ENCODE measurements at regions not wholly inside any gene's neighbourhood (a gene's known extent, or its start where the extent isn't known, plus 50 kb on each side); places are given as distances from the start of the nearest gene placed in this dataset.

GRCh38 chr12:123038486-123038885 lies 58.0 kb downstream of the ARL6IP4 start:
- CTCF ChIA-PET = no interaction called here
- DNase-seq = no peak

GRCh38 chr12:123037791-123038190 lies 57.3 kb downstream of the ARL6IP4 start:
- DNase-seq = no peak
- no peaks in the 10 kb centered on the region for H3K36me3 ChIP-seq (ENCODE audit: low read depth)
- BruUV-seq (replicated peaks) = no TSS peak
- H3K79me2 ChIP-seq (ENCODE audit: low read depth) = no peaks in the 10 kb centered on the region
- H3K9me2 ChIP-seq (ENCODE audit: insufficient read depth) = no peaks in the 10 kb centered on the region
- ChIA-PET CTCF (no interaction called here), POLR2A (ENCODE audit: unreplicated experiment) (no interaction called here)
- H3K27me3 ChIP-seq (ENCODE audit: insufficient read depth, low read depth) = no peaks in the 10 kb centered on the region
- no peaks in the 10 kb centered on the region for H3F3A ChIP-seq (ENCODE audit: insufficient read depth, low read depth)
- H3K4me2 ChIP-seq = no peak overlapping the region
- intact Hi-C loops (cut with micrococcal nuclease; ENCODE audit: unreplicated experiment) = no loop called here
- no peak overlapping the region for H2AFZ ChIP-seq
- H3K9me3 ChIP-seq (ENCODE audit: insufficient read depth, low read depth) = no peaks in the 10 kb centered on the region
- no peaks in the 10 kb centered on the region for H3K4me1 ChIP-seq (replicated peaks; ENCODE audit: insufficient read depth)
- H3K27ac ChIP-seq = no peak overlapping the region
- TF ChIP-seq CTCF (conservative IDR thresholded peaks at IDR 0.05) (no peak), EZH2 (IDR thresholded peaks at IDR 0.05; ENCODE audit: low read depth) (no peak)
- no peak overlapping the region for H3K4me3 ChIP-seq
- no peaks in the 10 kb centered on the region for H4K20me1 ChIP-seq (ENCODE audit: insufficient read depth)

More at GRCh38 chr12:123038486-123038885, 58.0 kb downstream of the ARL6IP4 start:
- Histone ChIP-seq H3K4me1 (replicated peaks; ENCODE audit: insufficient read depth) (no peaks in the 10 kb centered on the region), H3K9me2 (ENCODE audit: insufficient read depth) (no peaks in the 10 kb centered on the region), H2AFZ (no peak overlapping the region), H3K27ac (no peak overlapping the region), H4K20me1 (ENCODE audit: insufficient read depth) (no peaks in the 10 kb centered on the region), H3K4me3 (no peak overlapping the region), H3F3A (ENCODE audit: insufficient read depth, low read depth) (no peaks in the 10 kb centered on the region), H3K4me2 (no peak overlapping the region), H3K36me3 (ENCODE audit: low read depth) (no peaks in the 10 kb centered on the region), H3K79me2 (ENCODE audit: low read depth) (no peaks in the 10 kb centered on the region), H3K27me3 (ENCODE audit: insufficient read depth, low read depth) (no peaks in the 10 kb centered on the region), H3K9me3 (ENCODE audit: insufficient read depth, low read depth) (no peaks in the 10 kb centered on the region)
- TF ChIP-seq CTCF (conservative IDR thresholded peaks at IDR 0.05) (no peak), EZH2 (IDR thresholded peaks at IDR 0.05; ENCODE audit: low read depth) (no peak)
- POLR2A ChIA-PET (ENCODE audit: unreplicated experiment) = no interaction called here
- no TSS peak for BruUV-seq (replicated peaks)
- intact Hi-C loops (cut with micrococcal nuclease; ENCODE audit: unreplicated experiment) = no loop called here

GRCh38 chr12:123036466-123037285 lies 56.2 kb downstream of the ARL6IP4 start:
- no peak overlapping the region for H3K4me2 ChIP-seq
- H3F3A ChIP-seq (ENCODE audit: insufficient read depth, low read depth) = no peaks in the 10 kb centered on the region
- no peak for TF ChIP-seq EZH2 (IDR thresholded peaks at IDR 0.05; ENCODE audit: low read depth)
- no peak for TF ChIP-seq CTCF (conservative IDR thresholded peaks at IDR 0.05)
- intact Hi-C loops (cut with micrococcal nuclease; ENCODE audit: unreplicated experiment) = no loop called here
- BruUV-seq (replicated peaks) = no TSS peak
- CTCF ChIA-PET = no interaction called here
- no peaks in the 10 kb centered on the region for H3K4me1 ChIP-seq (replicated peaks; ENCODE audit: insufficient read depth)
- H4K20me1 ChIP-seq (ENCODE audit: insufficient read depth) = no peaks in the 10 kb centered on the region
- no peak for DNase-seq
- H3K27ac ChIP-seq = no peak overlapping the region
- H3K4me3 ChIP-seq = no peak overlapping the region
- H3K9me2 ChIP-seq (ENCODE audit: insufficient read depth) = no peaks in the 10 kb centered on the region
- POLR2A ChIA-PET (ENCODE audit: unreplicated experiment) = interaction anchor here (0.6 to 0.7 kb wide), 2 partner anchors 14 to 63 kb away, joined by 3 to 5 read pairs; no protein-coding TSS in a partner anchor
- H3K27me3 ChIP-seq (ENCODE audit: insufficient read depth, low read depth) = no peaks in the 10 kb centered on the region
- no peaks in the 10 kb centered on the region for H3K9me3 ChIP-seq (ENCODE audit: insufficient read depth, low read depth)
- no peaks in the 10 kb centered on the region for H3K36me3 ChIP-seq (ENCODE audit: low read depth)
- no peak overlapping the region for H2AFZ ChIP-seq
- H3K79me2 ChIP-seq (ENCODE audit: low read depth) = no peaks in the 10 kb centered on the region
